A549 (cell line): ENCODE measurements at regions not wholly inside any gene's neighbourhood (a gene's known extent, or its start where the extent isn't known, plus 50 kb on each side); places are given as distances from the start of the nearest gene placed in this dataset.

ENCODE experiments used
- ATAC-seq, 2 experiments: fragments of 200-7000 bp in 1 of 2; fragments of >200 bp in 1 of 2; cut with Nextera tagmentation in 1 of 2; cut with Tn5 transposase in 1 of 2; 3 replicates each; pipeline versions ENCODE4 v1.8.0 to v1.9.1; 2018 to 2020; ENCODE audit warnings: mild to moderate bottlenecking in 1 of 2, moderate library complexity in 1 of 2
- CTCF ChIA-PET: fragments of 300-600 bp; sonication (Branson Sonifier 250); formaldehyde crosslinking; extraction: SDS; loops from one replicate; lab custom pipeline; 2021; ENCODE audit warnings: antibody characterized with exemption, inconsistent platforms; lab: Yijun Ruan, JAX
- POLR2A ChIA-PET: fragments of 350-600 bp; formaldehyde crosslinking; extraction: SDS; loops from one replicate; lab custom pipeline; 2021; ENCODE audit warnings: antibody characterized with exemption, inconsistent platforms; lab: Yijun Ruan, JAX
- DNase-seq, 2 experiments: peaks; one replicate each; pipeline versions ENCODE4 v3.0.0 to v3.0.0-alpha.2; 2011 to 2016; ENCODE audit warnings: low read depth in 1 of 2, low spot score in 1 of 2
- FAIRE-seq: peaks from 2 replicates; lab custom pipeline; 2011; peaks lifted over from hg19 to GRCh38; lab: Jason Lieb, UNC
- H3K27ac ChIP-seq, 2 experiments: fragments of >200 bp; sonication (Bioruptor Twin); formaldehyde crosslinking; 3 replicates each; pipeline ENCODE4 v1.5.1; 2016 to 2017
- H3K4me1 ChIP-seq: fragments of >200 bp; sonication (Bioruptor Twin); formaldehyde crosslinking; 3 replicates; pipeline ENCODE4 v1.6.1; 2016
- H3K4me2 ChIP-seq: fragments of >200 bp; sonication (Bioruptor Twin); formaldehyde crosslinking; 3 replicates; pipeline ENCODE4 v1.6.1; 2016
- H3K4me3 ChIP-seq: fragments of >200 bp; sonication (Bioruptor Twin); formaldehyde crosslinking; 3 replicates; pipeline ENCODE4 v1.5.1; 2016
- H3K9me3 ChIP-seq: fragments of >200 bp; sonication (Bioruptor Twin); formaldehyde crosslinking; 3 replicates; pipeline ENCODE4 v1.6.1; 2016
- BCL3 ChIP-seq: fragments of >200 bp; sonication (Bioruptor Twin); formaldehyde crosslinking; IDR thresholded peaks from 3 replicates; pipeline ENCODE4 v1.6.1; 2016
- BHLHE40 ChIP-seq: IDR thresholded peaks from 2 replicates; pipeline ENCODE4 v1.6.1; 2012; ENCODE audit warnings: low read depth, low read length, inconsistent platforms
- CBX2 ChIP-seq: fragments of 200-600 bp; sonication (generic); IDR thresholded peaks from 2 replicates; pipeline ENCODE4 v1.6.1; 2016; ENCODE audit warnings: low read depth, mild to moderate bottlenecking, borderline replicate concordance
- CEBPB ChIP-seq, 2 experiments: fragments of >200 bp in 1 of 2; sonication (Bioruptor Twin) in 1 of 2; formaldehyde crosslinking in 1 of 2; IDR thresholded peaks; 2 replicates each; pipeline ENCODE4 v1.6.1; 2012 to 2016
- CHD2 ChIP-seq: fragments of 150-350 bp; IDR thresholded peaks from 2 replicates; pipeline ENCODE4 v1.6.1; 2014; ENCODE audit warnings: low read length; ENCODE audit not compliant: partially characterized antibody
- E2F6 ChIP-seq: IDR thresholded peaks from 2 replicates; pipeline ENCODE4 v1.6.1; 2012; ENCODE audit warnings: low read depth, borderline replicate concordance
- EHMT2 ChIP-seq: fragments of 200-600 bp; sonication (generic); IDR thresholded peaks from 2 replicates; pipeline ENCODE4 v1.6.1; 2016; ENCODE audit warnings: antibody characterized with exemption, low read depth, mild to moderate bottlenecking, moderate library complexity
- GATA3 ChIP-seq: IDR thresholded peaks from 2 replicates; pipeline ENCODE4 v1.6.1; 2012; ENCODE audit warnings: borderline replicate concordance
- HOXA7 ChIP-seq: fragments of 250-450 bp; sonication (Bioruptor Pico); IDR thresholded peaks from 2 replicates; pipeline ENCODE4 v1.5.0; 2020; ENCODE audit warnings: mild to moderate bottlenecking, moderate library complexity
- KDM1A ChIP-seq: fragments of 200-600 bp; sonication (generic); IDR thresholded peaks from 2 replicates; pipeline ENCODE4 v1.6.1; 2016; ENCODE audit warnings: low read depth, mild to moderate bottlenecking
- MAZ ChIP-seq: fragments of 150-350 bp; IDR thresholded peaks from 2 replicates; pipeline ENCODE4 v1.6.1; 2014; ENCODE audit warnings: antibody characterized with exemption, low read depth, low read length, borderline replicate concordance
- MYC ChIP-seq: IDR thresholded peaks from 2 replicates; pipeline ENCODE4 v1.6.1; 2012; ENCODE audit warnings: mild to moderate bottlenecking, inconsistent platforms, low read length, improper control_type of control experiment, borderline replicate concordance
- PBX3 ChIP-seq: IDR thresholded peaks from 2 replicates; pipeline ENCODE4 v1.6.1; 2012
- POLR2A ChIP-seq: IDR thresholded peaks from 2 replicates; pipeline ENCODE4 v1.6.1; 2012; ENCODE audit warnings: mild to moderate bottlenecking, low read length
- REST ChIP-seq: fragments of 200-600 bp; sonication (generic); IDR thresholded peaks from 2 replicates; pipeline ENCODE4 v1.6.1; 2016; ENCODE audit warnings: antibody characterized with exemption, mild to moderate bottlenecking, moderate library complexity
- SREBF2 ChIP-seq: fragments of 450-650 bp; IDR thresholded peaks from 2 replicates; pipeline ENCODE4 v1.6.1; 2014; ENCODE audit warnings: mild to moderate bottlenecking, moderate library complexity
- TFCP2L1 ChIP-seq: fragments of 250-450 bp; sonication (Bioruptor Pico); IDR thresholded peaks from 2 replicates; pipeline ENCODE4 v1.5.0; 2021; ENCODE audit warnings: mild to moderate bottlenecking
- USF2 ChIP-seq: fragments of 450-650 bp; IDR thresholded peaks from 2 replicates; pipeline ENCODE4 v1.6.1; 2014; ENCODE audit warnings: antibody characterized with exemption
- ZSCAN20 ChIP-seq: fragments of 250-450 bp; sonication (Bioruptor Pico); IDR thresholded peaks from 2 replicates; pipeline ENCODE4 v1.8.0; 2022; ENCODE audit warnings: mild to moderate bottlenecking, moderate library complexity
- WGBS: methylation state at CpG from one replicate; pipeline ENCODE4 v1.1.6; 2017; ENCODE audit errors: missing lambda C conversion rate; 5-methylcytosine and 5-hydroxymethylcytosine counted together

GRCh38 chr15:95422255-95422654, 908.2 kb upstream of the NR2F2 start:
- no peak for DNase-seq
- ChIA-PET CTCF (no interaction called here), POLR2A (no interaction called here)
- FAIRE-seq, result no peak
- H3K9me3 ChIP-seq, result peaks cover 10% of the 10 kb centered on the region; the same call in 1 of the 3 replicates
- ATAC-seq, result no peak
- WGBS, result 4% methylated on average over 3 of the region's 3 CpGs
- no peak overlapping the region for H3K4me3 ChIP-seq
- no peak overlapping the region for H3K4me2 ChIP-seq
- H3K27ac ChIP-seq, result no peak overlapping the region
- no peaks in the 10 kb centered on the region for H3K4me1 ChIP-seq
- no peak for TF ChIP-seq MAZ
- TF ChIP-seq POLR2A, result no peak
- no peak for TF ChIP-seq E2F6
- TF ChIP-seq CHD2, result no peak
- no peak for TF ChIP-seq HOXA7 (CRISPR knock-in tag)
- TF ChIP-seq PBX3, result no peak
- no peak for TF ChIP-seq CBX2

- H3K9me3 ChIP-seq, result peaks cover 11% of the 10 kb centered on the region; the same call in 1 of the 3 replicates
- TF ChIP-seq ZSCAN20 (CRISPR knock-in tag) (no peak), CEBPB (IDR thresholded peaks at IDR 0.05) (no peak), USF2 (no peak), EHMT2 (no peak)
- ChIA-PET CTCF (no interaction called here), POLR2A (no interaction called here)
- no peak for DNase-seq
- no peak for ATAC-seq
- FAIRE-seq, result no peak
- H3K4me2 ChIP-seq, result no peak overlapping the region
- no peaks in the 10 kb centered on the region for H3K4me1 ChIP-seq
- WGBS, result 19% methylated on average over 1 of the region's 1 CpG
- no peak overlapping the region for H3K27ac ChIP-seq
- H3K4me3 ChIP-seq, result no peak overlapping the region
Measured at GRCh38 chr15:95425859-95426258, 904.6 kb upstream of the NR2F2 start.

GRCh38 chr15:95429345-95429744, 901.2 kb upstream of the NR2F2 start:
- CTCF ChIA-PET, result interaction anchor here (0.6 kb wide), 1 partner anchor 139 kb away, joined by 3 read pairs; no protein-coding TSS in a partner anchor
- WGBS, result 42% methylated on average over 4 of the region's 4 CpGs
- DNase-seq (no peak), ATAC-seq (no peak), FAIRE-seq (peak; percentile 23)
- Histone ChIP-seq H3K27ac (no peak overlapping the region), H3K4me2 (no peak overlapping the region), H3K9me3 (peaks cover 11% of the 10 kb centered on the region; the same call in 1 of the 3 replicates), H3K4me3 (no peak overlapping the region), H3K4me1 (no peaks in the 10 kb centered on the region)
- POLR2A ChIA-PET, result no interaction called here
- TF ChIP-seq CHD2 (no peak), KDM1A (no peak), TFCP2L1 (CRISPR knock-in tag) (no peak), BHLHE40 (no peak), SREBF2 (no peak), BCL3 (no peak), MYC (no peak), GATA3 (no peak), REST (no peak)
